ENCODE measurements at regions not wholly inside any gene's neighbourhood (a gene's known extent, or its start where the extent isn't known, plus 50 kb on each side); places are given as distances from the start of the nearest gene placed in this dataset.
A peak's percentile ranks its signal among the peaks of the same experiment; 100 is the strongest.
"Not testable (repeated sequence)": the region's sequence is repeated elsewhere in the genome, so short reads cannot be mapped to it uniquely, and the experiment has no call there.

GRCh38 chr1:234922987-234923386 lies 205.7 kb downstream of the TOMM20 start:
- DNase-seq (ENCODE audit: low read depth in 4 of 4, low spot score in 3 of 4), result no peak

DNA sequence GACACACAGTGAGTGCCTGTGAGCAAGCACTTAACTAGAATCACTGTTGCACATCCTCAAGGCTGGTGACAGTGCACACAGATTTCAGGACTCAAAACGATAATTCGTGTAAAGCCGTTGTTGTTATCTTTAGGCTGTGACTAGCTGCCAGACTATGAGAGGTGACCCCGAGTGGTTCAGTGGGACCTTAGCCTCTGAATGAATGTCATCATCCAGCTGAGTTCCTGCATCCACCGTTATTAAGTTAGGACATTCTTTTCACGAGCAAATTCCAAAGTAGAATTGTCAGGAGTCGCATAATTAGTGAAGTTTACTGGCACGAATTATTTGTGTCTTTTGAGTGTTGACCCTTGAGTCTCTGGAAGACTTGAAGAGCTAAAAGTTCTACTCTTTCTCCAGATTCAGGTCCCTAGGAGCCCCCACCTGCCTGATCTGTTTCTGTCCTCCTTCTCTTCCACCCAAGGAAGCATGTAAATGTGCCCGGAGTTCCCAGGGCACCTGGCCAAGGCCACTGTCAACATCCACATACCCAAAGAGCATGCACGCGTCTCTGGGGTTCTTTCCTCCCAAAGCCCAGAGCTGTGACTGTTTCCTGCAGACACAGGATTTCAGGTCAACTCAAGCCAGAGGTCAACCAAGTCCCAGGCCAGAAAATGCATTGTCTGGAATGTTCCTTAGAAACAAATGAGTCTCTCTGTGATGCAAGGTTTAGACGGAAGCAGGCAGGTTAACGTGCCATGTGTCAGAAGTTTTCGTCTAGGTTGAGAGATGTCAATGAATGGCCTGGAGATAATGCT lies 207.2 kb downstream of the TOMM20 start:
- DNase-seq (ENCODE audit: low read depth in 4 of 4, low spot score in 3 of 4), result no peak

DNA sequence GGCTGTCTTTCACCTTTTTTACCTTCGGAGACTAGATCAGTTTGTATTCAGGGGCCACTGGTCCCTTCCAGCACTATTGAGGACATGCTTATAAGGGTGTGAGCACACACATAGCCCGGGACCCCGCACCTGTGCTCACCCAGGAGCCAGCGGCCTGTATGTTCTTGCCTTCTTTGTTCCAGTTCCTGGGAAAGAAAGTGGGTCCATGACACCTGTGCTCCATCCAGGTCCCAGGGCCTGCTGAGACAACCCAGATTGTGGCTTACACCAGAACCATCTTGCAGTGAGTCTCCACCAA lies 207.8 kb downstream of the TOMM20 start:
- DNase-seq (ENCODE audit: low read depth in 4 of 4, low spot score in 3 of 4), result no peak

DNA sequence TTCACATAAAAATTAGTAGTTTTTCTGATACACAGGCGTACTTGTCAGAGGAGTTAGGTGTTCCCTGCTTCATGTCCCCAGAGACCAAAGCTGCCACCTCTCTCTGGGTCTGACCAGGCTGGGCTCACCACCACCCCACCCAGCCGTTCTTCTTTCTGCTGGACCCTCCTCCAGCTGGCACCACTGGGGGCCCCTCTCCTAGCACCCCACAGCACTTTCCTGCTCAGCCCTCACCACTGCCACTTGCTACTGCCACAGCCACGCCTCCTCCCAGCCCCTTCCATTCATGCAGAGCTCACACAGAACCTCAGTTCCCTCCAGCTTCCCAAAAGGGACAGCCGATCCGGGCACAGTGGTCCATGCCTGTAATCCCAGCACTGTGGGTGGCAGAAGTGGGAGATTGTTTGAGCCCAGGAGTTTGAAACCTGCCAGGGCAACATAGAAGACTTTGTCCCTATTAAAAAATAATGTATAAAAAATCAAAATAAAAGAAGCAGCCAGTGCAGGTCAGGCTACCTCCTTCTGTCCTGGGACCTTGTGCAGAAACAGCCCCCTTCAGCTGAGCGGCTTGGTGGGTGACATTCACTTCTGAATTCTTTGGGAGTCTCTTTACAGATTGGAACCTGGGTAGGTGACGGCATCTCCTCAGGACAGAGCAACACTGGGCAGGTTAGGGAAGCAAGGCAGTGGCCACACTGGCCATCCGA lies 208.3 kb downstream of the TOMM20 start:
- DNase-seq (ENCODE audit: low read depth in 4 of 4, low spot score in 3 of 4), result no peak

DNA sequence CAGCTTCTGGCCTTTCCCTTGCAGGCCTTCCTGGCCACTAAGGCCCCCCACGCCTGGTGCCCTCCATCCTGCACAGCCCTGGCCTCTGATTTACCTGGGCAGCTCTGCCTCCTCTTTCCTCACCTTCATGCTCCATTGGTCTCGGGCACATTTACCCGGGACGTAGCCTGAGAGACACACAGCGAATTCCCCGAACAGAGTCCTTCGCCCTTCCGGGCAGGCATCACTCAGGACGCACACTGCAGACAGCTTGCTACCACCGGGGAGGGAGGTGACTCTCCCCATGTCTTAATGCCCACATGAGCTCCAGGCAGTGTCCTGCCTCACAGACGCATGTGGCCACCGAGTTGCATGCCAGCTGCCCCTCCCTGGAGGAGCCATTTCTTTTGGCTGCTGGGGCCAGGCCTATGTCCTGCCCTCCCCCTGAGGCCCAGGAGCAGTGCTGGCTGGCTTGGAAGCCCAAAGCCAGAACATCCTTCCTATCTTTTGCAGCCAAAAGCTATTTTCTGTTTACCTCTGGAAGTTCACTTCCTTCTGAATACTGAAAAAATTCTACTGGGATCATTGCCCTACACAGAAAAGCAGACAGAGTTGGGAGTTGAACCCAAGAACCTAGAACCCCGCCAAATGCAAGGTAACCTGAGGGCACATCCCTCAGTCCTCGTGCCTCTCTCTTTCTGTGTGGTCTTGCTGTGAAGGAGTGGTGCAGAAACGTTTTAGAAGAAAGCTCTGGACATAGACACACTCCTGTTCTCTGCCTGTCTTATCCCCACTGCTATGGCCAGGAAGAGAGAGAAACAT lies 209.5 kb downstream of the TOMM20 start:
- no peak for DNase-seq (ENCODE audit: low read depth in 4 of 4, low spot score in 3 of 4)

GRCh38 chr1:234918181-234918841 lies 210.3 kb downstream of the TOMM20 start:
- peak in 2 of 4 donors; percentile 61 to 63 for DNase-seq (ENCODE audit: low read depth in 4 of 4, low spot score in 3 of 4)

DNA sequence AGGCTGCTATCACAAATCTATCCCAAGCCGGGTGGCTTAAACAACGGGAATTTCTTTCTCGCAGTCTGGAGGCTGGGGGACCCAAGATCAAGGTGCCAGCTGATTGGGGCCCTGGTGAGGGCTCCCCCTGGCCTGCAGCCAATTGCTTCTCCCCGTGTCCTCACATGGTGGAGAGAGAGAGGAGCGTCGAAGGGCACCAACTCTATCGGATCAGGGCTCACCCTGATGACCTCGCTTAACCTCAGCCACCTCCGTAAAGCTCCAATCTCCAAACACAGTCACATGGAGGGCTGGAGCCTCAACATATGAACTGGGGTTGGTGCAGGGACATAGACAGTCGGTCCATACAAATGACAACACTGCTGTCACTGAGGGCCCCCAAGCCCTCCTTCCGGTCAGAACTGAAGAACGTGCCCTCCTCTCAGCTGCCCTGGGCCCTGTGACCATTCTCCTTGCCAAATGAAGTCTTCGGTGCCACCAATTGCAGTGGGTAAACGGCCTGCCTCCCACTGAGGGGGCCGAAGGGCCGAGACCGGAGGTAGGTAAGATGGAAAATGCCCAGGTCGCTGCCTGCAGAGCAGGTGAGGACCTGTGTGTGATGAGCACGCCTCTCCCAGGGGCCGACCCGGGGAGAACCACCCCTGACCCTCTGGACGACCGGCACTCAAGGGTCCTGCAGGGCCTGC lies 211.0 kb downstream of the TOMM20 start:
- no peak for DNase-seq (ENCODE audit: low read depth in 4 of 4, low spot score in 3 of 4)

- DNase-seq (ENCODE audit: low read depth in 4 of 4, low spot score in 3 of 4), result no peak
These were observed 211.8 kb downstream of the TOMM20 start for GRCh38 chr1:234916840-234917239.

DNA sequence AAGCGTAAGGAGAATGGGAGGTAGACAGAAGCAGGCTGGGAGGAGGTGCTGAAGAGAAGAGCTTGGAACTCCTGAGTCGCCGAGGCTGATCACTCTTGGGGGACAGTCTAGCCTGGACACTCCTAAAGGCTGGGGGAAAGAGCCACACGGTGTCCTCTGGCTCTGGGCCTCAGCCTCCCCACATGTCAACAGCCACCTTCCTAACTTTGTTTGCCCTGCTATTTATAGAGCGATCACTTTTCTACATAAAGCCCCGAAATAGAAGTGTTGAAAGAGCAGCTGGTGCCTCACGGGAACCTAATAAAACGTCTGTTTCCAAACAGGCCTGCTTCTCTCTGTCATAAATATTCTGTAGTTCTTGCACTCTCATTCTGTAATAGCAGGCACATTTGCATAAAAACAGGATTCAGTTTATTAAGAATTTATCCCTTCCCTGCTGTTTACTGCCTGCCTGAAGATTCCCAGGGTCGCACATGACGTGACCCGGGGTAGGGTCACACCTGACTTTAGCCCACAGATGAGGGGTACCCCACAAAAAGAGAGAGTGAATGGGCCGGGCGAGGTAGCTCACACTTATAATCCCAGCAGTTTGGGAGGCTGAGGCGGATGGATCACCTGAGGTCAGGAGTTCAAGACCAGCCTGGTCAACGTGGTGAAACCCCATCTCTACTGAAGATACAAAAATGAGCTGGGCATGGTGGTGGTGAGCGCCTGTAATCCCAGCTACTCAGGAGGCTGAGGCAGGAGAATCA lies 212.5 kb downstream of the TOMM20 start:
- no peak for DNase-seq (ENCODE audit: low read depth in 4 of 4, low spot score in 3 of 4)

GRCh38 chr1:234914606-234915290 lies 213.9 kb downstream of the TOMM20 start:
- DNase-seq (ENCODE audit: low read depth in 4 of 4, low spot score in 3 of 4), result no peak

DNA sequence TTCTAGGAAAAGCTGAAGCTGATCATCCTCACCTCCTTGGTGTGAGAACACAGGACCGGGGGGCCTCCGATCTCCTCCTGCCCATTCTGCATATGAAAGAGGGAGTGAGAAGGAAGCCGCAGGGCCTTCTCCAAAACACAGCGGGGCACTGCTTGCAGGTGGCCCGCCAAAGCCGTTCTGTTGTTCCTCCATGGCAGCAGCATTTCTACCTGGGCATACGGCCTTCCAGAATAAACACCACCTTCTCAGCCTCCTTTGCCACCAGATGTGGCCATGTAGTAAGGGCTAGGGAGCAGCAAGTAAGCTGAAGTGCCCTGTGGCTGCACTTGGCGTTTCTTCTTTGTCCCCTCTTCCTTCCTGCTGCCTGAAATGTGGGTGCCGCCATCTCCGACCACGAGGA lies 214.9 kb downstream of the TOMM20 start:
- no peak for DNase-seq (ENCODE audit: low read depth in 4 of 4, low spot score in 3 of 4)

GRCh38 chr1:234913278-234913649 lies 215.4 kb downstream of the TOMM20 start:
- DNase-seq (ENCODE audit: low read depth in 4 of 4, low spot score in 3 of 4), result no peak

DNA sequence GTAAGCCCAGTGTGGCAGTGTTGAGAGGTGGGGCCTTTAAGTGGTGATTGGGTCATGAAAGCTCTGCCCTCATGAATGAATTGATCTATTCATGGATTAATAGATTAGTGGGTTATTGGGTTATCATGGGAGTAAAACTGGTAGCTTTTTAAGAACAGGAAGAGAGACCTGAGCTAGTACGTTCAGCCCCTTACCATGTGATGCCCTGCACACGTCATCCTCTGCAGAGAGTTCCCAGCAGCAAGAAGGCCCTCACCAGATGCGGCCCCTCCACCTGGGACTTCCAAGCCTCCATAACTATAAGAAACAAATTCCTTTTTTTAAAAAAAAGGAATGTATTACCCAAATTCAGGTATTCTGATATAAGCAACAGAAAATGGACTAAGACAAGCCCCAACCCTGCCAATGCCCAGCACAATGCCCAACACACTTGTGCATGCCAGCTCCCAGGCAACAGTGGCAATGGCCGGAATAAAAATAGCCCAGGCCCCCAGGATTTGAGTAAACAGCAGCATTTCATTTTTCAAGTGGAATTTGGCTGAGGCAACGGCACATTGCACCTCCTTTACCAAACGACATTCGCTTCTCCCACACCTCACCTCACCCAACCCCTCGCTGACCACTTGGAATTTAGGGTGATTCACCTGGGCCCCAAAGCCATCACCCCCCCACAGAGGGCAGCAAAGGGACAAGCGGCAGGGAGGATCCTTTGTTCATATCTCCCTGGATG lies 215.9 kb downstream of the TOMM20 start:
- no peak for DNase-seq (ENCODE audit: low read depth in 4 of 4, low spot score in 3 of 4)

DNA sequence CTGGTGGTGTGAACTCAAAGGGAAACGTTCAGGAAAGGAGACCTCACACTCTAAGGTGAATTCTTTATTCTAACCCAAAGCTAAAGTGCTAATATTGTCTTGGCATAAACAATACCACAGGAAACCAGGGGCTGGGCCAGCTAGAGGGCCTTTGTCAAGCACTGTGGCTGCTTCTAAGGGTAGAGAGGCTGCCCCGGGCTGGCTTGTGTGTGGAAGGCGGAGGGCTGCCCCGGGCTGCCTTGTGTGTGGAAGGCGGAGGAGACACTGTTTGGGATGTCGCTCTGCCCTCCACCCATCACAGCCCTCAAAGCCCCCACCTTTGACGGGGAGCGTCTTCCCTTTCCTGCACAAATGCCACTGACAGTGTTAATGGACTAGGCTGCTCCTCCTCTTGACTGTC lies 216.8 kb downstream of the TOMM20 start:
- no peak for DNase-seq (ENCODE audit: low read depth in 4 of 4, low spot score in 3 of 4)

- not testable (repeated sequence) for DNase-seq (ENCODE audit: low read depth in 4 of 4, low spot score in 3 of 4)
These were observed 217.5 kb downstream of the TOMM20 start for GRCh38 chr1:234911136-234911535.

DNA sequence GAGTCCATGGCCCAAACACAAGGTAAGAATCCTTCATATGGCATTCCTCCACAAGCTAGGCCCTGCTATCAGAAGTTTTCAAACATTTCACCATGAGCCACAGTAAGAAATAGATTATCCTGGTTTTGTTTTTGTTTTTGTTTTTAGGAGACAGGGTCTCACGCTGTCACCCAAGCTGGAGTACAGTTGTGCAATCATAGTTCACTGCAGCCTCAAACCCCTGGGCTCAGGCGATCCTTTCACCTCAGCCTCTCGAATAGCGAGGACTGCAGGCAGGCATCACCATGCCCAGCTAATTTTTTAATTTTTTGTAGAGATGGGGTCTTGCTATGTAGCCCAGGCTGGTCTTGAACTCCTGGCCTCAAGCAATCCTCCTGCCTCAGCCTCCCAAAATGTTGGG lies 218.8 kb downstream of the TOMM20 start:
- no peak for DNase-seq (ENCODE audit: low read depth in 4 of 4, low spot score in 3 of 4)

GRCh38 chr1:234909307-234909810 lies 219.3 kb downstream of the TOMM20 start:
- DNase-seq (ENCODE audit: low read depth in 4 of 4, low spot score in 3 of 4), result no peak

GRCh38 chr1:234908571-234908970 lies 220.1 kb downstream of the TOMM20 start:
- no peak for DNase-seq (ENCODE audit: low read depth in 4 of 4, low spot score in 3 of 4)
